GM23338 (cell line): ENCODE measurements at regions not wholly inside any gene's neighbourhood (a gene's known extent, or its start where the extent isn't known, plus 50 kb on each side); places are given as distances from the start of the nearest gene placed in this dataset.

Experiments
- ATAC-seq: fragments of 200-7000 bp; cut with Tn5 transposase; 3 replicates; pipeline ENCODE4 v1.9.1; 2020
- DNase-seq: peaks from one replicate; pipeline ENCODE4 v3.0.0-alpha.2; 2015; ENCODE audit warnings: low spot score
- H2AFZ ChIP-seq: fragments of 200-600 bp; sonication (generic); 2 replicates; pipeline ENCODE4 v1.8.0; 2016; ENCODE audit warnings: antibody characterized with exemption, mild to moderate bottlenecking, moderate library complexity
- H3F3A ChIP-seq: fragments of 200-600 bp; sonication (generic); replicated peaks from 2 replicates; pipeline ENCODE4 v1.8.0; 2017; ENCODE audit warnings: antibody characterized with exemption, mixed run types, low read depth
- H3K27ac ChIP-seq: fragments of 200-600 bp; sonication (generic); 2 replicates; pipeline ENCODE4 v1.6.1; 2016; ENCODE audit warnings: low read depth
- H3K27me3 ChIP-seq: fragments of 200-600 bp; sonication (generic); 2 replicates; pipeline ENCODE4 v1.8.0; 2016; ENCODE audit warnings: mild to moderate bottlenecking, mixed run types, moderate library complexity; ENCODE audit not compliant: insufficient read depth
- H3K36me3 ChIP-seq: fragments of 200-600 bp; sonication (generic); 2 replicates; pipeline ENCODE4 v1.8.0; 2016; ENCODE audit warnings: mild to moderate bottlenecking; ENCODE audit not compliant: insufficient read depth
- H3K4me1 ChIP-seq: fragments of 200-600 bp; sonication (generic); 2 replicates; pipeline ENCODE4 v1.8.0; 2016; ENCODE audit warnings: mild to moderate bottlenecking, moderate library complexity; ENCODE audit not compliant: insufficient read depth
- H3K4me2 ChIP-seq: fragments of 200-600 bp; sonication (generic); 2 replicates; pipeline ENCODE4 v1.7.1; 2017; ENCODE audit warnings: mixed run types
- H3K4me3 ChIP-seq: fragments of 200-600 bp; sonication (generic); 2 replicates; pipeline ENCODE4 v1.6.1; 2016; ENCODE audit warnings: mixed run types
- H3K79me2 ChIP-seq: fragments of 200-600 bp; sonication (generic); replicated peaks from 2 replicates; pipeline ENCODE4 v1.8.0; 2017; ENCODE audit warnings: mild to moderate bottlenecking; ENCODE audit not compliant: insufficient read depth
- H3K9me2 ChIP-seq: fragments of 200-600 bp; sonication (generic); 2 replicates; pipeline ENCODE4 v1.8.0; 2017; ENCODE audit not compliant: insufficient read depth
- H4K20me1 ChIP-seq: fragments of 200-600 bp; sonication (generic); replicated peaks from 2 replicates; pipeline ENCODE4 v1.8.0; 2017; ENCODE audit warnings: mild to moderate bottlenecking; ENCODE audit not compliant: insufficient read depth
- H3K27ac Mint-ChIP-seq: 2 replicates; pipeline ENCODE4 v1.8.0; 2020; ENCODE audit warnings: inconsistent platforms, mild to moderate bottlenecking, moderate library complexity, mixed read lengths
- H3K27me3 Mint-ChIP-seq: 3 replicates; pipeline ENCODE4 v1.8.0; 2022; ENCODE audit warnings: low read depth, mild to moderate bottlenecking, moderate library complexity, mixed read lengths, inconsistent platforms; ENCODE audit not compliant: insufficient read depth, poor library complexity
- H3K36me3 Mint-ChIP-seq: 3 replicates; pipeline ENCODE4 v1.8.0; 2021; ENCODE audit warnings: low read depth, mild to moderate bottlenecking, inconsistent platforms, moderate library complexity, mixed read lengths
- H3K4me1 Mint-ChIP-seq: 3 replicates; pipeline ENCODE4 v1.8.0; 2020; ENCODE audit warnings: mild to moderate bottlenecking, inconsistent platforms, mixed read lengths
- H3K4me3 Mint-ChIP-seq: 3 replicates; pipeline ENCODE4 v1.8.0; 2021; ENCODE audit warnings: moderate library complexity, mild to moderate bottlenecking, inconsistent platforms, mixed read lengths
- H3K9me3 Mint-ChIP-seq: 3 replicates; pipeline ENCODE4 v1.8.0; 2020; ENCODE audit warnings: moderate library complexity, mild to moderate bottlenecking, inconsistent platforms, mixed read lengths
- CREB1 ChIP-seq: fragments of 250-450 bp; sonication (Bioruptor Pico); IDR thresholded peaks from 2 replicates; pipeline ENCODE4 v1.5.0; 2020; ENCODE audit warnings: low read depth, mild to moderate bottlenecking, moderate library complexity
- EZH2 ChIP-seq: fragments of 200-600 bp; sonication (generic); IDR thresholded peaks from one replicate; pipeline ENCODE4 v1.8.0; 2017; ENCODE audit warnings: antibody characterized with exemption, mild to moderate bottlenecking, low read depth; ENCODE audit not compliant: unreplicated experiment
- EZH2phosphoT487 ChIP-seq: fragments of 200-600 bp; sonication (generic); IDR thresholded peaks from one replicate; pipeline ENCODE4 v1.8.1; 2018; ENCODE audit warnings: antibody characterized with exemption; ENCODE audit not compliant: unreplicated experiment
- JUNB ChIP-seq: IDR thresholded peaks from one replicate; pipeline ENCODE4 v1.6.1; 2016; ENCODE audit warnings: antibody characterized with exemption; ENCODE audit not compliant: unreplicated experiment
- NANOG ChIP-seq: IDR thresholded peaks from 2 replicates; pipeline ENCODE4 v1.6.1; 2016; ENCODE audit warnings: antibody characterized with exemption, borderline replicate concordance
- POLR2AphosphoS5 ChIP-seq: IDR thresholded peaks from 2 replicates; pipeline ENCODE4 v1.6.1; 2016; ENCODE audit warnings: antibody characterized with exemption, low read depth
- STAT1 ChIP-seq: IDR thresholded peaks from one replicate; pipeline ENCODE4 v1.6.1; 2016; ENCODE audit warnings: antibody characterized with exemption; ENCODE audit not compliant: unreplicated experiment
- ZNF114 ChIP-seq: fragments of 250-450 bp; sonication (Bioruptor Pico); IDR thresholded peaks from 2 replicates; pipeline ENCODE4 v1.5.0; 2020; ENCODE audit warnings: mild to moderate bottlenecking, moderate library complexity
- ZNF331 ChIP-seq: fragments of 250-450 bp; sonication (Bioruptor Pico); IDR thresholded peaks from 2 replicates; pipeline ENCODE4 v1.5.0; 2020; ENCODE audit warnings: low read depth, mild to moderate bottlenecking, moderate library complexity
- TF ChIP-seq, protein P1 (sequence below): IDR thresholded peaks from one replicate; pipeline ENCODE4 v1.6.1; 2018; ENCODE audit warnings: antibody characterized with exemption; ENCODE audit not compliant: unreplicated experiment
- TF ChIP-seq, protein P2 (sequence below): fragments of 250-450 bp; sonication (Bioruptor Pico); IDR thresholded peaks from 2 replicates; pipeline ENCODE4 v1.5.0; 2020; ENCODE audit warnings: mild to moderate bottlenecking, moderate library complexity
- TF ChIP-seq, protein P3 (sequence below): IDR thresholded peaks from 2 replicates; pipeline ENCODE4 v1.6.1; 2016; ENCODE audit warnings: antibody characterized with exemption
- TF ChIP-seq, protein P4 (sequence below), 2 experiments: fragments of 200-600 bp in 1 of 2; sonication (generic) in 1 of 2; conservative IDR thresholded peaks; 2 replicates each; pipeline versions ENCODE4 v1.5.1 to v1.6.1; 2016 to 2017; ENCODE audit warnings: antibody characterized with exemption in 2 of 2, low read depth in 2 of 2, mild to moderate bottlenecking in 2 of 2, moderate library complexity in 1 of 2

DNA sequence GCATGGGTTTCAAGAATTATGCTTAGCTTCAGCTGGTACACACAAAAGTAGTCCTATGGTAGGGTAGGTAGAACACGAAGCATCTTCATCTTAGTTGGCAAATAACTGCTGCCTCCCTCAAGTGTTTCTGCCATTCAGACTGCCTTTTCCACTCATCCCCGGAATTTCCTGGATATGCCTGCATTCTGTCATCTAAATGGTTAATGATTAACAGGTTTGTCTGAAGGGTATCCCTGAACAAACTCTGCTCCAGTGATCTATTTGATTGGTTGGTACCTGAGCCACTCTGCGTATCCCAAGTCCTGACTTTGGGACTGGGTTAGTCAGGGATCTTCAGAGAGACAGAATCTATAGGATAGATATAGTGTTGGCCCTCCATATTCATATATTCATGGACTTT lies 272.3 kb upstream of the RAG2 start:
- ATAC-seq: no peak
- H3K27ac Mint-ChIP-seq: no peak overlapping the region
- H3F3A ChIP-seq: no peaks in the 10 kb centered on the region
- H3K27me3 Mint-ChIP-seq: no peaks in the 10 kb centered on the region
- no peaks in the 10 kb centered on the region; the same call in 1 of the 2 replicates for H3K9me2 ChIP-seq
- no peaks in the 10 kb centered on the region for H4K20me1 ChIP-seq
- H3K9me3 Mint-ChIP-seq: peaks cover 85% of the 10 kb centered on the region
- H3K27me3 ChIP-seq: no peaks in the 10 kb centered on the region
- H3K4me3 ChIP-seq: no peak overlapping the region
- no peaks in the 10 kb centered on the region for H3K4me1 Mint-ChIP-seq
- H2AFZ ChIP-seq: no peak overlapping the region
- H3K79me2 ChIP-seq: no peaks in the 10 kb centered on the region
- no peak overlapping the region for H3K27ac ChIP-seq
- TF ChIP-seq, protein P1, sequence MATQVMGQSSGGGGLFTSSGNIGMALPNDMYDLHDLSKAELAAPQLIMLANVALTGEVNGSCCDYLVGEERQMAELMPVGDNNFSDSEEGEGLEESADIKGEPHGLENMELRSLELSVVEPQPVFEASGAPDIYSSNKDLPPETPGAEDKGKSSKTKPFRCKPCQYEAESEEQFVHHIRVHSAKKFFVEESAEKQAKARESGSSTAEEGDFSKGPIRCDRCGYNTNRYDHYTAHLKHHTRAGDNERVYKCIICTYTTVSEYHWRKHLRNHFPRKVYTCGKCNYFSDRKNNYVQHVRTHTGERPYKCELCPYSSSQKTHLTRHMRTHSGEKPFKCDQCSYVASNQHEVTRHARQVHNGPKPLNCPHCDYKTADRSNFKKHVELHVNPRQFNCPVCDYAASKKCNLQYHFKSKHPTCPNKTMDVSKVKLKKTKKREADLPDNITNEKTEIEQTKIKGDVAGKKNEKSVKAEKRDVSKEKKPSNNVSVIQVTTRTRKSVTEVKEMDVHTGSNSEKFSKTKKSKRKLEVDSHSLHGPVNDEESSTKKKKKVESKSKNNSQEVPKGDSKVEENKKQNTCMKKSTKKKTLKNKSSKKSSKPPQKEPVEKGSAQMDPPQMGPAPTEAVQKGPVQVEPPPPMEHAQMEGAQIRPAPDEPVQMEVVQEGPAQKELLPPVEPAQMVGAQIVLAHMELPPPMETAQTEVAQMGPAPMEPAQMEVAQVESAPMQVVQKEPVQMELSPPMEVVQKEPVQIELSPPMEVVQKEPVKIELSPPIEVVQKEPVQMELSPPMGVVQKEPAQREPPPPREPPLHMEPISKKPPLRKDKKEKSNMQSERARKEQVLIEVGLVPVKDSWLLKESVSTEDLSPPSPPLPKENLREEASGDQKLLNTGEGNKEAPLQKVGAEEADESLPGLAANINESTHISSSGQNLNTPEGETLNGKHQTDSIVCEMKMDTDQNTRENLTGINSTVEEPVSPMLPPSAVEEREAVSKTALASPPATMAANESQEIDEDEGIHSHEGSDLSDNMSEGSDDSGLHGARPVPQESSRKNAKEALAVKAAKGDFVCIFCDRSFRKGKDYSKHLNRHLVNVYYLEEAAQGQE: no peak
- TF ChIP-seq JUNB: no peak
- TF ChIP-seq CREB1: no peak
- no peak for TF ChIP-seq STAT1
- TF ChIP-seq POLR2AphosphoS5: no peak
- TF ChIP-seq ZNF114 (CRISPR knock-in tag): no peak
- no peak for TF ChIP-seq ZNF331 (CRISPR knock-in tag)
- TF ChIP-seq NANOG: no peak
- TF ChIP-seq, protein P2, sequence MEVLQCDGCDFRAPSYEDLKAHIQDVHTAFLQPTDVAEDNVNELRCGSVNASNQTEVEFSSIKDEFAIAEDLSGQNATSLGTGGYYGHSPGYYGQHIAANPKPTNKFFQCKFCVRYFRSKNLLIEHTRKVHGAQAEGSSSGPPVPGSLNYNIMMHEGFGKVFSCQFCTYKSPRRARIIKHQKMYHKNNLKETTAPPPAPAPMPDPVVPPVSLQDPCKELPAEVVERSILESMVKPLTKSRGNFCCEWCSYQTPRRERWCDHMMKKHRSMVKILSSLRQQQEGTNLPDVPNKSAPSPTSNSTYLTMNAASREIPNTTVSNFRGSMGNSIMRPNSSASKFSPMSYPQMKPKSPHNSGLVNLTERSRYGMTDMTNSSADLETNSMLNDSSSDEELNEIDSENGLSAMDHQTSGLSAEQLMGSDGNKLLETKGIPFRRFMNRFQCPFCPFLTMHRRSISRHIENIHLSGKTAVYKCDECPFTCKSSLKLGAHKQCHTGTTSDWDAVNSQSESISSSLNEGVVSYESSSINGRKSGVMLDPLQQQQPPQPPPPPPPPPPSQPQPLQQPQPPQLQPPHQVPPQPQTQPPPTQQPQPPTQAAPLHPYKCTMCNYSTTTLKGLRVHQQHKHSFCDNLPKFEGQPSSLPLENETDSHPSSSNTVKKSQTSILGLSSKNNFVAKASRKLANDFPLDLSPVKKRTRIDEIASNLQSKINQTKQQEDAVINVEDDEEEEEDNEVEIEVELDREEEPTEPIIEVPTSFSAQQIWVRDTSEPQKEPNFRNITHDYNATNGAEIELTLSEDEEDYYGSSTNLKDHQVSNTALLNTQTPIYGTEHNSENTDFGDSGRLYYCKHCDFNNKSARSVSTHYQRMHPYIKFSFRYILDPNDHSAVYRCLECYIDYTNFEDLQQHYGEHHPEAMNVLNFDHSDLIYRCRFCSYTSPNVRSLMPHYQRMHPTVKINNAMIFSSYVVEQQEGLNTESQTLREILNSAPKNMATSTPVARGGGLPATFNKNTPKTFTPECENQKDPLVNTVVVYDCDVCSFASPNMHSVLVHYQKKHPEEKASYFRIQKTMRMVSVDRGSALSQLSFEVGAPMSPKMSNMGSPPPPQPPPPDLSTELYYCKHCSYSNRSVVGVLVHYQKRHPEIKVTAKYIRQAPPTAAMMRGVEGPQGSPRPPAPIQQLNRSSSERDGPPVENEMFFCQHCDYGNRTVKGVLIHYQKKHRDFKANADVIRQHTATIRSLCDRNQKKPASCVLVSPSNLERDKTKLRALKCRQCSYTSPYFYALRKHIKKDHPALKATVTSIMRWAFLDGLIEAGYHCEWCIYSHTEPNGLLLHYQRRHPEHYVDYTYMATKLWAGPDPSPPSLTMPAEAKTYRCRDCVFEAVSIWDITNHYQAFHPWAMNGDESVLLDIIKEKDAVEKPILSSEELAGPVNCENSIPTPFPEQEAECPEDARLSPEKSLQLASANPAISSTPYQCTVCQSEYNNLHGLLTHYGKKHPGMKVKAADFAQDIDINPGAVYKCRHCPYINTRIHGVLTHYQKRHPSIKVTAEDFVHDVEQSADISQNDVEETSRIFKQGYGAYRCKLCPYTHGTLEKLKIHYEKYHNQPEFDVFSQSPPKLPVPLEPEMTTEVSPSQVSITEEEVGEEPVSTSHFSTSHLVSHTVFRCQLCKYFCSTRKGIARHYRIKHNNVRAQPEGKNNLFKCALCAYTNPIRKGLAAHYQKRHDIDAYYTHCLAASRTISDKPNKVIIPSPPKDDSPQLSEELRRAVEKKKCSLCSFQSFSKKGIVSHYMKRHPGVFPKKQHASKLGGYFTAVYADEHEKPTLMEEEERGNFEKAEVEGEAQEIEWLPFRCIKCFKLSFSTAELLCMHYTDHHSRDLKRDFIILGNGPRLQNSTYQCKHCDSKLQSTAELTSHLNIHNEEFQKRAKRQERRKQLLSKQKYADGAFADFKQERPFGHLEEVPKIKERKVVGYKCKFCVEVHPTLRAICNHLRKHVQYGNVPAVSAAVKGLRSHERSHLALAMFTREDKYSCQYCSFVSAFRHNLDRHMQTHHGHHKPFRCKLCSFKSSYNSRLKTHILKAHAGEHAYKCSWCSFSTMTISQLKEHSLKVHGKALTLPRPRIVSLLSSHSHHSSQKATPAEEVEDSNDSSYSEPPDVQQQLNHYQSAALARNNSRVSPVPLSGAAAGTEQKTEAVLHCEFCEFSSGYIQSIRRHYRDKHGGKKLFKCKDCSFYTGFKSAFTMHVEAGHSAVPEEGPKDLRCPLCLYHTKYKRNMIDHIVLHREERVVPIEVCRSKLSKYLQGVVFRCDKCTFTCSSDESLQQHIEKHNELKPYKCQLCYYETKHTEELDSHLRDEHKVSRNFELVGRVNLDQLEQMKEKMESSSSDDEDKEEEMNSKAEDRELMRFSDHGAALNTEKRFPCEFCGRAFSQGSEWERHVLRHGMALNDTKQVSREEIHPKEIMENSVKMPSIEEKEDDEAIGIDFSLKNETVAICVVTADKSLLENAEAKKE (CRISPR knock-in tag): no peak
- TF ChIP-seq EZH2phosphoT487: no peak
- TF ChIP-seq, protein P3, sequence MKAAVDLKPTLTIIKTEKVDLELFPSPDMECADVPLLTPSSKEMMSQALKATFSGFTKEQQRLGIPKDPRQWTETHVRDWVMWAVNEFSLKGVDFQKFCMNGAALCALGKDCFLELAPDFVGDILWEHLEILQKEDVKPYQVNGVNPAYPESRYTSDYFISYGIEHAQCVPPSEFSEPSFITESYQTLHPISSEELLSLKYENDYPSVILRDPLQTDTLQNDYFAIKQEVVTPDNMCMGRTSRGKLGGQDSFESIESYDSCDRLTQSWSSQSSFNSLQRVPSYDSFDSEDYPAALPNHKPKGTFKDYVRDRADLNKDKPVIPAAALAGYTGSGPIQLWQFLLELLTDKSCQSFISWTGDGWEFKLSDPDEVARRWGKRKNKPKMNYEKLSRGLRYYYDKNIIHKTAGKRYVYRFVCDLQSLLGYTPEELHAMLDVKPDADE: no peak
- no peak for TF ChIP-seq EZH2
- TF ChIP-seq, protein P4, sequence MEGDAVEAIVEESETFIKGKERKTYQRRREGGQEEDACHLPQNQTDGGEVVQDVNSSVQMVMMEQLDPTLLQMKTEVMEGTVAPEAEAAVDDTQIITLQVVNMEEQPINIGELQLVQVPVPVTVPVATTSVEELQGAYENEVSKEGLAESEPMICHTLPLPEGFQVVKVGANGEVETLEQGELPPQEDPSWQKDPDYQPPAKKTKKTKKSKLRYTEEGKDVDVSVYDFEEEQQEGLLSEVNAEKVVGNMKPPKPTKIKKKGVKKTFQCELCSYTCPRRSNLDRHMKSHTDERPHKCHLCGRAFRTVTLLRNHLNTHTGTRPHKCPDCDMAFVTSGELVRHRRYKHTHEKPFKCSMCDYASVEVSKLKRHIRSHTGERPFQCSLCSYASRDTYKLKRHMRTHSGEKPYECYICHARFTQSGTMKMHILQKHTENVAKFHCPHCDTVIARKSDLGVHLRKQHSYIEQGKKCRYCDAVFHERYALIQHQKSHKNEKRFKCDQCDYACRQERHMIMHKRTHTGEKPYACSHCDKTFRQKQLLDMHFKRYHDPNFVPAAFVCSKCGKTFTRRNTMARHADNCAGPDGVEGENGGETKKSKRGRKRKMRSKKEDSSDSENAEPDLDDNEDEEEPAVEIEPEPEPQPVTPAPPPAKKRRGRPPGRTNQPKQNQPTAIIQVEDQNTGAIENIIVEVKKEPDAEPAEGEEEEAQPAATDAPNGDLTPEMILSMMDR (conservative IDR thresholded peaks at IDR 0.05; ENCODE audit: low read depth in 2 of 2): no peak
- DNase-seq: no peak
- H3K36me3 ChIP-seq: no peaks in the 10 kb centered on the region; the same call in 1 of the 2 replicates
- H3K36me3 Mint-ChIP-seq: peaks cover 25% of the 10 kb centered on the region; the same call in 2 of the 3 replicates
- no peak overlapping the region for H3K4me2 ChIP-seq
- H3K4me3 Mint-ChIP-seq: no peak overlapping the region
- no peaks in the 10 kb centered on the region for H3K4me1 ChIP-seq
